ENCODE measurements at regions not wholly inside any gene's neighbourhood (a gene's known extent, or its start where the extent isn't known, plus 50 kb on each side); places are given as distances from the start of the nearest gene placed in this dataset.
A peak's percentile ranks its signal among the peaks of the same experiment; 100 is the strongest.

DNA sequence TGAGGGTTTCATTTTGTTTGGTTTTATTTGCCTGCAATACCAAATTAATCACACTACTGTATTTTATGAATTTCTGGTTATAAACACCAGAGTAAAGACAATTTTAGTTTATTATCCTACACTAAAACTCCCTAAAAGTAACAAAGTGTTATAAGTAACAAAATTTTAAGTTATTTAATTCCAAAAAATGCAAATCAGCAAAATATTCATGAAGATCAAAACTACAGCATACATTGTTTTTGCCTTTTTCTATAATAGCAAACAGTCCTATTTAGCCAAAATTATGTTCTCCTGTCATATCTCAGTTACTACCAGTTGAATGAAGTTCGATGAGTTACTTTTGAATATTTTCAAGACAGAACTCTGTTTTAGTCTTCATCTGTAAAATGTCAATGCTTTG is 132.7 kb upstream of the CYLC2 start:
- no peaks in the 10 kb centered on the region for H3K79me2 ChIP-seq (ENCODE audit: insufficient read depth, low read length)
- H3K4me2 ChIP-seq (ENCODE audit: low read depth, low read length) = no peak overlapping the region
- 0% methylated on average over 1 of the region's 1 CpG for WGBS (ENCODE audit: low lambda C conversion rate)
- no peak for DNase-seq (ENCODE audit: low spot score)
- H3K4me3 ChIP-seq (replicated peaks in 1 of 3; ENCODE audit: insufficient read depth in 1 of 3, low read depth in 2 of 3, low read length in 3 of 3) = no peak overlapping the region
- H2AFZ ChIP-seq (ENCODE audit: low read length) = no peak overlapping the region
- in situ Hi-C loops (cut with HindIII; ENCODE audit: extremely low pct_ligation_motif_present, low pct_unique_long_range_greater_than_20kb) = no loop called here
- ChIA-PET CTCF (ENCODE audit: low intra/inter-chr PET ratio, low total read pairs) (no interaction called here), POLR2A (no interaction called here)
- H3K4me1 ChIP-seq (ENCODE audit: insufficient read depth, low read length) = no peaks in the 10 kb centered on the region
- no TSS peak for BruUV-seq (replicated peaks)
- no peaks in the 10 kb centered on the region for H4K20me1 ChIP-seq (ENCODE audit: insufficient read depth, low read length)
- ATAC-seq = no peak
- TF ChIP-seq, protein P1, sequence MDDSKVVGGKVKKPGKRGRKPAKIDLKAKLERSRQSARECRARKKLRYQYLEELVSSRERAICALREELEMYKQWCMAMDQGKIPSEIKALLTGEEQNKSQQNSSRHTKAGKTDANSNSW (CRISPR knock-in tag; IDR thresholded peaks at IDR 0.05; ENCODE audit: borderline replicate concordance) = no peak
- TF ChIP-seq ZKSCAN1 (IDR thresholded peaks at IDR 0.05; ENCODE audit: low read length) (no peak), ZFP37 (CRISPR knock-in tag; IDR thresholded peaks at IDR 0.05; ENCODE audit: borderline replicate concordance) (no peak), ZNF251 (CRISPR knock-in tag; IDR thresholded peaks at IDR 0.05) (no peak), RFXANK (CRISPR knock-in tag; IDR thresholded peaks at IDR 0.05) (no peak), MAFK (conservative IDR thresholded peaks at IDR 0.05 in 1 of 2, IDR thresholded peaks at IDR 0.05 in 1 of 2; ENCODE audit: low read length in 2 of 2) (peak; percentile 56 to 73), TP53 (CRISPR knock-in tag; conservative IDR thresholded peaks at IDR 0.05) (no peak), GPN1 (CRISPR knock-in tag; IDR thresholded peaks at IDR 0.05; ENCODE audit: borderline replicate concordance) (no peak), EZH2 (conservative IDR thresholded peaks at IDR 0.05; ENCODE audit: low read depth, low read length) (no peak), MED8 (CRISPR knock-in tag; IDR thresholded peaks at IDR 0.05; ENCODE audit: insufficient replicate concordance) (no peak), MAFF (IDR thresholded peaks at IDR 0.05; ENCODE audit: low read depth, low read length) (peak; percentile 67), AKAP8 (CRISPR knock-in tag; IDR thresholded peaks at IDR 0.05) (no peak), PHF5A (CRISPR knock-in tag; IDR thresholded peaks at IDR 0.05; ENCODE audit: low read depth, unreplicated experiment) (no peak), XRCC5 (optimal IDR thresholded peaks at IDR 0.05; ENCODE audit: low read length) (no peak)
- TF ChIP-seq, protein P2, sequence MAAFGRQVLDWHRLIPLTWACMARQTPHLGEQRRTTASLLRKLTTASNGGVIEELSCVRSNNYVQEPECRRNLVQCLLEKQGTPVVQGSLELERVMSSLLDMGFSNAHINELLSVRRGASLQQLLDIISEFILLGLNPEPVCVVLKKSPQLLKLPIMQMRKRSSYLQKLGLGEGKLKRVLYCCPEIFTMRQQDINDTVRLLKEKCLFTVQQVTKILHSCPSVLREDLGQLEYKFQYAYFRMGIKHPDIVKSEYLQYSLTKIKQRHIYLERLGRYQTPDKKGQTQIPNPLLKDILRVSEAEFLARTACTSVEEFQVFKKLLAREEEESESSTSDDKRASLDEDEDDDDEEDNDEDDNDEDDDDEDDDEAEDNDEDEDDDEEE (CRISPR knock-in tag; IDR thresholded peaks at IDR 0.05) = no peak
- H3K36me3 ChIP-seq (replicated peaks in 1 of 2; ENCODE audit: control insufficient read depth in 1 of 2, insufficient read depth in 2 of 2, low read length in 2 of 2) = no peaks in the 10 kb centered on the region
- no peaks in the 10 kb centered on the region for H3K9me3 ChIP-seq (ENCODE audit: low read length)
- H3K9ac ChIP-seq (ENCODE audit: insufficient read depth, low read depth, low read length) = no peak overlapping the region
- no peak for FAIRE-seq
- H3K27ac ChIP-seq (ENCODE audit: extremely low read length, insufficient read depth, low read length) = no peak overlapping the region
- H3K27me3 ChIP-seq (ENCODE audit: control insufficient read depth in 1 of 2, insufficient read depth in 2 of 2, low read length in 2 of 2) = no peaks in the 10 kb centered on the region
- intact Hi-C loops (cut with micrococcal nuclease; ENCODE audit: unreplicated experiment) = no loop called here

Measured in HepG2 (cell line).